ENCODE measurements at regions not wholly inside any gene's neighbourhood (a gene's known extent, or its start where the extent isn't known, plus 50 kb on each side); places are given as distances from the start of the nearest gene placed in this dataset.

DNA sequence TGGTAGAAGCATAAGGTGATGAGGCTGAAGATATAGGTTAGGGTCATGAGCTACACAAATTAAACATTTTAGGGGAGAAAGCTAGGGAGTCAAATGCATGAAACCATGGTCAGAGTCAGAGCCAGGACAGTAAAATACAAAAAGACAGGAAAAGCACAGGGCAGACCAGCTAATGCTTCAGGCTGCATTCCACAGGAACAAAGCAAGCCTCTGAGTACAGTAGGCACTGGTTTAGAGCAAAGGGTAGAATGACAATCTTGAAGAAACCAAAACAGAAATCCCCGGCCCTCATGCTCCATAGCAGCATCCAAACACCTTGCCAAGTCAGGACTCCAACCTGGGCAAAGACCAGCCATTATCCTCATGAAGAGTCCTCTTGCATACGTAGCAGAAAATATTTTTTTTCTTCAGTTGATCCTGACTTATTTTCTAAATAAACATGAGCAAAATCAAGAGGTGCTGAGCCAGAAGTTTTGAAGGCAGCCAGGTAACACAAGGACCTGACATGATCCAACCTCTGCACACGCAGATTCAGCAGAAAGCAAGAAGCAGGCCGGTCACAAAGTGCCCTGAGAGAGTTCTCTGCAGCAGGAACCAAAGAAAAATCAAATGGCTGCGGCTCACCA, 273.1 kb downstream of the TTLL7 start:
- DNase-seq (ENCODE audit: low spot score) = no peak

DNA sequence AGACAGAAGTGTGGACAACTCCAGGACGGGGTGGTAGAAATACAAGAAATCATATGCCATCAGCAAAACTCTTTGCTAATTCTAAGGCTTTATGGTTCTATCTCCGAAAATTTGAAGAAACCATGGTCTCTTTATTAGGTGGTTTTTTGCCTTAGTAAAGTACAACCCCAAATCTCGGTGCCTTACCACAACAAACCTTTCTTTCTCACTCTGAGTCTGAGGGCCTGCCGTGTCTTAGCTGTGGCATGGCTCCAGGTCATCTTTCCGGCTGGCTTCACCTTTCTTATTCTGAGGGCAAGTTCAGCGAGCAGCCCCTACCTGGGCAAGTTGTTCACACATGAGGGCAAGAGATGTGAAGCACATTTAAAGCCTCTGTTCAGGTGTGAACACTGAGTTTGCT, 280.6 kb downstream of the TTLL7 start:
- DNase-seq (ENCODE audit: low spot score) = no peak

DNA sequence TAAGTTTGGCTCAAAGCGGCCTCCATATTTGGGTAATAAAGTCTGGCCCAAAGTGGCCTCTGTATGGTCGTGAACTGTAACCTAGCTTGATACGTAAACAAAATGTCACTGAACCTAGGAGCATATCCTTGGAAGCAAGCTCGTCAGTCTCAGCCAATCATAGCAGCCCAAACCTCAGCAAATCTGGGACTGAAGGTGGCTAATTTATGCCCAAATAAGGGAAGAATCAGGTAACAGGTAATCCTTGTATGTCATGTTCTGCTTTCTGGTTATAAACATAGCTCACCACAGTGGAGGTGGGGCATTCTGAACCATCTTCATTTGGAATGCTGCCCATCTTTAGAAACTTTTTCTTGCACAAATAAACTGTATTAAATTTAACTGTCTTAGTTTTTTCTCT, 281.1 kb downstream of the TTLL7 start:
- no peak for DNase-seq (ENCODE audit: low spot score)

DNA sequence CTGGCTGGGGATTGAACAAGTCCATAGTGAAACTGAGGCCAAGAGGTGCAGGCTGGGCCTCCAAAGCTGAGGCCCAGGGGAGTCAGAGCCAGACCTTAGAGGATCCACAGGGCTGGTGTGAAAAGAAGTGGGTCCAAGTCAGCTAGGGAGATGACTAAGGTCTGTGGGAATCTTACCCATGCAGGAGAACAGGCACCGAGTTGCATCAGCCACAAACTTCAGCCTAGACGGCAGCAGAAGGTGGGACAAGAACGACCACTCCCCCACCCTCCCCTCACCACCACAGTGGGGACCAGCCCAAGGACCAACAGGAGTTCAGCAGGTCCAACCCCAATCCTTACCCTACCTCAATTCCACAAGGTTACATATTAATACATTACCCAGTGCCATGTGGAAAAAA, 282.3 kb downstream of the TTLL7 start:
- no peak for DNase-seq (ENCODE audit: low spot score)

DNA sequence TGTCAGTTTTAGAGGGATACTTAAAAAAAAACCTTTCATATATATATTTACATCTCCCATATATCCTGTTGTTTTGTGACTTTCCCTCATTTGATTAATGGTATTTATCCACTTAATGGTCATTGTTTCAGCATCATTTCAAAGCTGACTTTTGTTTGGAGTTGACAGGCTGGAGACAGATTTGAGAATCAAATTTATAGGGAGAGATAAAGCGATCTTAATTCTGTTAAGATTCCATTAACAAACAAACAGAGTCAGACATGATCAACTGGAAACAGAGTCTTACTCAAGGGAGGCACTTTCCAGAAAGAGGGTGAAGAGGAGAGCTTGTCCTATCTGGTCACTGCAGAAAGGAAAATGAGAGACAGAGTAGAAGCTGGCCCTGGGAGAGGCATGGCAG, 283.4 kb downstream of the TTLL7 start:
- no peak for DNase-seq (ENCODE audit: low spot score)

DNA sequence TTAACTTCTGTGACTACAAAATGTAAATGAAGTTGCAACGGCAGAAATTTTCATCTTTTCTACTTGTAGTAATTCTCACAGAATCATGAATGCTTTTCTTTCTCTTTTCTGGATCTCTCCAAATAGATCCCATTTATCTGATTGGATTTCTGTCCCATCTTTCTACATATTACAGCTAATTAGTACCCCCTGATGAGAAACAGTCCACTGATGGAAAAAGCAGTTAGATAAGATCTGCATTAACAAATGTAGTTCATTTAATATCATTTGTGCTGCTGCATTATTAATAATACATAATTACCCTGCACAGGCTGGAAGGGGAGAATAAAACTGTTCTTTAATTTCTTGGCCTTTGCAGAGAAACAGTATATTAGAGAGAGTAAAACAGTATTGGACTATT, 289.3 kb downstream of the TTLL7 start:
- no peak for DNase-seq (ENCODE audit: low spot score)

DNA sequence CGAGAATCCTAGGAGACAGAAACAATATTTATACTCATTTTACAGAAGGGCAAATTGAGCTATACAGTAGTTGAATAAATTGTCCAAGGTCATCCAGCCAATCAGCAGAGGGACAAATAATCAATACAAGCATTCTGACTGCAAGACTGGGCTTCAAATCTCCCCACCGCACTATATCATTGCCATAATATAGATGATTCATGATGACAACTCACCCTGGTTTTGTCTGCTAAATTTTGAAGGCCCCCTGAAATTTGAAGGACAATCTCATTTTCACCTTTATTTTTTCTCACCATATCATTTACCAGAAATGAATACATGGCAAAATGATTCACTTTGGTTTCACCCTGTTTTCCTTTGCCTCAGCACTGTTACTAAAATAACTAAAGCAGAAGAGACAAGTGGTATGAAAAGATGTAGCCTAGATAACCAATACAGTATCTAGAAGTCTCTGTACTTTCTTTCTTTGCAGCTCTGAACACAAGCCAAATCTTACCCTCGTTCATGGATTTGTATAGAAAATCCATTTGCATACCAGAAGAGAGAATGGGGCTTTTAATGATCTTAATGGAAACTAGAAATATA, 292.5 kb downstream of the TTLL7 start:
- no peak for DNase-seq (ENCODE audit: low spot score)

DNA sequence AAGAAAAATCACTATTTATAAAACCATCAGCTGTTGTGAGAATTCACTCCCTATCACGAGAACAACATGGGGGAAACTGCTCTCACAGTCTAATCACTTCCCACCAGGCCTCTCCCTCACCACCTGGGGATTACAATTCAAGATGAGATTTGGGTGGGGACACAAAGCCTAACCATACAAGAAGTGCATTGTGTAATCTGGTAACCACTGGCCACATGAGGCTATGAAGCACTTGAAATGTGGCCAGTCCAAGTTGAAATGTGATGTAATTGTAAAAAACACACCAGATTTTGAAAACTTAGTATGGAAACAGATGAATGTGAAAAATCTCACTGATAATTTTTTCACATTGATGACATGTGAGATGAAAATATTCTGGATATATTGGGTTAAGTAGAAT, 293.8 kb downstream of the TTLL7 start:
- no peak for DNase-seq (ENCODE audit: low spot score)

DNA sequence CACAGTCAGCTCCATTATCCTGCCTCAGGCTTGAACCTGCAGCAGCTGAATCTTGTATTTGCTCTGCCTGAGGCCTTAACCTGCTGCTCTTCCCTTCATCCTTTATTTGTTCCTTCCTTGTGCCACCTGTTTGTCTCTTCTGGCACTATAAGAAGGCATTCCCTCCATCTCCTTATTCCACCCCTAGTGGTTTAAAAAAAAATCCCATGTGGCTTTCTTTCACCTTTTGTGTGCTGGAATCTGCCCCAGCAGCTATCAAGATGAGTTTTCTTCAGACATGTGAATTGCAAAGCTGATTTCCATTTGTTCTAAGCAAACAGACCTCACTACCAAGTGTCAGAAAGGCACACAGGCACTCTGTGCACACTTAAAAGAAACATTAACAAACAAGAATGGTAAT, 294.6 kb downstream of the TTLL7 start:
- no peak for DNase-seq (ENCODE audit: low spot score)

DNA sequence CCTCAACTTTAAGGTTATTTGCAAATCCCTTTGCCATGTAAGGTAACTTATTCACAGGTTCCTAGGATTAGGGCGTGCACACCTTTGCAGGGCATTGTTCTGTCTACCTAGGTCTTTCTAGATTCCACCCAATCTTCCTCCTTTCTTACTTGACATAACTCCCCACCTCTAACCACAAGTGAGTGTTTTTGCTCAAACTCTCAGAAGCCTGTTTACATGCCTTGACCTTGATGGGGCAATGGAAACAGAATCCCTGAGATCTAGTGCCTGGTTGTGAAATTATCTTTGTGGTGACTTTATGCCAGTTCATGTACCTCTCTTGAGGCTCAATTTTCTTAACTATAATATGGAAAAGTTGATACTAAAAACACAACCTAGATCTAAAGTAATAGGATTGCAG, 296.6 kb downstream of the TTLL7 start:
- DNase-seq (ENCODE audit: low spot score) = no peak

DNA sequence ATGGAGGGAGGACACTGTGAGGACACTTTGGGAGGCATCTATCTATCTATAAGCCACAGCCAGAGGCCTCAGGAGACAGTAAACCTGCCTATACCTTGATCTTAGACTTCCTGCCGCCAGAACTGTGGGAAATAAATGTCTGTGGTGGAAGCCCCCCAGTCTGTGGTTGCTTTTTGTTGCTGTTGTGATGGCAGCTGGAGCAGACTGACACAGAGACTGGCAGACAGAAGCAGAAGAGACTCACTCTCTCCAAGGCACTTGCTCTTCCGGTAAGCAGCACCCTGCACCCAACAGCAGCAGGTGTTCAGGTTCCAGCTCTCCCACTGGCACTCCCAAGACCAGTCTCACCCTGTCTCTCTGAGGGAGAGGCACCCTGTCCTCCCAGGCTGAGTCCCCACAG, 297.6 kb downstream of the TTLL7 start:
- DNase-seq (ENCODE audit: low spot score) = no peak

DNA sequence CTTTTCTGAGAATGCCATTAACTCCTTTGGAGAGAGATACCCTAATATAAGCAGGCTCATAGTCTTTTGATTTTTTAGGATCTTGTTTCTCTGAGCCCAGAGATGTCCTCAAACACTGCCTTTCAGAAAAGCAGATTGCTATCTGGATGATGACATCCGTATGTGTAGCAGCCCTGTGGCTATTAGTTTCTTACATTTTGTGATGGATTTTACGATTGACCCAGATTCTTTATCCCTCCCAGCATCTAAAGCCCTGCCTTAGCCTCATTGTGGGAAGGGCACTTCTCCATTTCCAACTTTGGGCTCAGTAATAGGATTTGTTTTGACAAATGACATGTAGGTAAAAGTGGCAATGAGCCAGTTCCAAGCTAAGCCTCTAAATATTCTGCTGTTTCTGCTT, 300.3 kb downstream of the TTLL7 start:
- no peak for DNase-seq (ENCODE audit: low spot score)

DNA sequence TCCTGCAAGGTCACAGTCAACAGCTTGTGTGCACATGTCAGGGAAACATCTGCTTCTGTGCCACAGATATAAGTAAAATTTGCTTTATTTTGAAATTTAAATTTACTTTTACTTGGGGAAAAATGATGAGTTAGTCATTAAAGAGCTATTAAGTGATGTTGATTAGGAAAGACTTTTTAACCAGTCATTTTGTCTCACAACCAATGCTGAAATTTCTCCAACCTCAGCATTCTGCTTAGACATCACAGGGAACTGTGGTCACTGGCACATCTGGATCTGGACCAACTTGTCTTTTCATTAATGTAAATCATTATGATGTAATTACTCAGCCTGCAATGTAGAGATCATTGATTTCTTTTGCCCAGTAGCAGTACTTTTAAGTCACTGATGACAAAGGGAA, 301.0 kb downstream of the TTLL7 start:
- no peak for DNase-seq (ENCODE audit: low spot score)

DNA sequence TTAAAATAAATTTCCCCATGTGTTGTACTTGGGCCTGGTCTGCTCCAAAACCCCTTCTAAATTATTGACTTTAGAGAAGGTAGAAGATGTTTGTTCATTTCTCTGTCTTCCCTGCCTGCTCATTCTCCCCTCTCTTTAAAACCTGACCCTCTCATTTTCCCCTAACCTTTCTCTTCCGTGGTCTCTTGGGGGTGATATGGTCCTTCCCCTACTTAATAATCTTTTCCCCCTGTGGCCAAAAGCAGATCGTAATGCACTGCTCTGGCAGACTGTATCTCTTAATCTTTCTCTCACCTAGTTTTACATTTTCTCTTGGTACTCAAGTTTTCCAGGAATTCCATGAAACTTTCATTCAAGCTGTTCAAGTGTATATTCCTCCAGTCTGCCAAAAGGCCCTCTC, 301.7 kb downstream of the TTLL7 start:
- DNase-seq (ENCODE audit: low spot score) = no peak

DNA sequence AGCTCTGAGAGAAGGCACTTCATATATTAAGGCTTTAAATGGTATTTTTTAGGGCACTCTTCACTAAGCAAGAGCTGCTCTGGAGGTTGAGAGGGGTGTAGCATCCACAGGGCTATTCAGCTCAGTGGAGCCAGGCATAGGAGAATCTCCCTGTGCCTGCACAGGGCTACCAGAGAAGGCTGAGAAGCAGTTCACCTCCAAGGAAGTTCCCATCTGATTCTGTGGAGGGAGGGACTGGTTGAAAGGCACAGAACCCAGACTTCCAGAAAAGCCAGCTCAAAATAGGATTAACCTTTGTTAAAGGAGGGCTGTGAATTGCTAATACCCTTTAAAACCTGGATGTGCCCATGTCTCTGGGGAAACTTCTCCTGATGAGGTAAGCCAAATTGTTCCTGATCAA, 304.5 kb downstream of the TTLL7 start:
- no peak for DNase-seq (ENCODE audit: low spot score)

DNA sequence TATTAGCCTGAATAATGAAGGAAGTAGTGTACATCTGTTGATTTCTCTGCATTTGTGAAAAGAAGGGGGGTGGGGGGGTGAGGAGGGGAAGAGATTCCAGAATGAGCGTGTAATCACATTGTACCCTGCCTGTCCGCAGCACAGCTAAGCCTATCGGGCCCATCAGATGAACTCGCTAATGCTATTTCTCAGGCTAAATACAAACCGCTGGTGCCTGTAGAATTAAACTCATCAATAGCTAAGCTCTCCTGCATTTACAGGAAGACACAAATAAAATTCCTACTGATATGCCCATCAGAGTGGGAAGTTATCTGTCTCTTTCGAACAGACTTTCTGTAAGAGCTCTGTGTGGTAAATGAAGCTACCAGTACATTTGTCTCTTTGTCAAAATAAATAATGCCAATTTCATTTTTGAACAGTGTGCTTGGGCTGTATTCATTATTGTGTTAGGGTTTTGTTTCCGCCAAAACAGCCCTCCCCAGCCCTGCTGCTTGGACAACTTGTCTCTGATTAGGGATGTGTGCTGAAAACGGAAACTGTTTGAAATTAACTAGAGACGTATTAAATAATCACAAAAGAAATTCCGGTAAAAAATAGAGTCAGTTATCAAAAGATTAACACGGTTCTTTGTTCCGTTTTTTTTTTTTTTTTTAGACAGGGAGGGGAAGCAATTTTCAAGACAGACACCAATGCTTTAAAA, 305.4 kb downstream of the TTLL7 start:
- DNase-seq (ENCODE audit: low spot score) = no peak

DNA sequence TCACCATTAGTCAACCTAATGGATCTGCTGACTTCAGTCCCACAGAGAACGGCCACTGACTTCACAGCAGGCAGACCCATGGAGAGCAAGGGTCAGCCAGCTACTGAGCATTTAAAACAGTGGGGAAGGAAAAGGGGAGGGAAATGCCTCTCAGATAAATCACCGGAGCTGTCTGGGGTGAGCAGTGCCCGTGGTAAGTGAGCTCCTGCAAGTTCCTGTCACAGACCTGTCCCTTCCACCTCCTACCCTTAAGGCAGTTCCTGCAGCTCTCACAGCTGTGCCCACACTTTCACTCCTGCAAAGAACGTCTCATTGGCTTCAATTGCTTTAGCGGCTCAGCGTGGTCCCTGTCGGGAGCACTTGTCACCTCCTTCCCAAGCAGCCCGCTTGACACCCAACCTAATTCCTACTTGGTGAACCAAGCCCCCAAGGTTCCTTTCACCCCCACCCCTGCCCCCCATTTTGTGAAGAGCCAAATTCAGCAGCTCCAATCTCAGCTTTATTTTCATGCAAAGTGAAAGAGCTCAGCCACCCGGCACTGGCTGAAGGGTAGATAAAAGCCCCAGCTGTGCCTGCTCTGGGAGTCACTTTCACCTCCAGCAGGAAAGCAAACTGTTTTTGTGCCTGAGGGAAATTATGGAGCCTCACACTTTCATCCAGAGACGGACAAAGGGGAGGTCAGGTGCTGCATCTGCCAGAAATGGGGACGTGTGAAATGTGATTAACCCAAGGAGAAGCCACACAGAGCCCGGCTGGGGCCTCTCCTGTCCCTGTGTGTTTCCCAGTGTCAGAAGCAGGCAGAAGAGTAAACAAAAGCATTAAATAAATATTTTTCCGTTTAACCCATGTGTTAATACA, 306.2 kb downstream of the TTLL7 start:
- DNase-seq (ENCODE audit: low spot score) = peak; percentile 5

DNA sequence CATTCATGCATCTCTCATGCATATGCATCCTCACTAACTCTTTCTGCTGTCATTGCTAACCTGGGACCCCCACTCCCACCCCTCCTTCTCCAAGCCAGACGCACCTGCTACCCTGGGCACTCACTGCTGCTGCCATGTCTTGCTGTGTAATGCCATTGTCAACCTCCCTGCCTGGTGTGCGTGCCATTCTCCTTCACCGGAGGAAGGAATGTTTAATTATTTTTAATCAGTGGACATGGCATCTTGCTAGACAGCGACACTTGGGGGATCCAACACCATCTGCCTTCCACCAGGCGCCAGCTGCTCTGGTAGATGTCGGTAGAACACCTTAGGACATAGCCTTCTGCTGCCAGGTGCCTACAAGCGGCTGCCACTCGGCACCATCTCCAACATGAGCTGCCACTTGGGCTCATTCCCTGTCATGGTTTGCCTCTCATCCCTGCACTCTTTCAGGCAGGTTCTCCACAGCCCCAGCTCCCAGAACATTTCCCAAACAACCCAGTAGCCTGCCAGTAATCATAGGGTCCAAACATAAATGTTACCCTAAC, 306.9 kb downstream of the TTLL7 start:
- no peak for DNase-seq (ENCODE audit: low spot score)

DNA sequence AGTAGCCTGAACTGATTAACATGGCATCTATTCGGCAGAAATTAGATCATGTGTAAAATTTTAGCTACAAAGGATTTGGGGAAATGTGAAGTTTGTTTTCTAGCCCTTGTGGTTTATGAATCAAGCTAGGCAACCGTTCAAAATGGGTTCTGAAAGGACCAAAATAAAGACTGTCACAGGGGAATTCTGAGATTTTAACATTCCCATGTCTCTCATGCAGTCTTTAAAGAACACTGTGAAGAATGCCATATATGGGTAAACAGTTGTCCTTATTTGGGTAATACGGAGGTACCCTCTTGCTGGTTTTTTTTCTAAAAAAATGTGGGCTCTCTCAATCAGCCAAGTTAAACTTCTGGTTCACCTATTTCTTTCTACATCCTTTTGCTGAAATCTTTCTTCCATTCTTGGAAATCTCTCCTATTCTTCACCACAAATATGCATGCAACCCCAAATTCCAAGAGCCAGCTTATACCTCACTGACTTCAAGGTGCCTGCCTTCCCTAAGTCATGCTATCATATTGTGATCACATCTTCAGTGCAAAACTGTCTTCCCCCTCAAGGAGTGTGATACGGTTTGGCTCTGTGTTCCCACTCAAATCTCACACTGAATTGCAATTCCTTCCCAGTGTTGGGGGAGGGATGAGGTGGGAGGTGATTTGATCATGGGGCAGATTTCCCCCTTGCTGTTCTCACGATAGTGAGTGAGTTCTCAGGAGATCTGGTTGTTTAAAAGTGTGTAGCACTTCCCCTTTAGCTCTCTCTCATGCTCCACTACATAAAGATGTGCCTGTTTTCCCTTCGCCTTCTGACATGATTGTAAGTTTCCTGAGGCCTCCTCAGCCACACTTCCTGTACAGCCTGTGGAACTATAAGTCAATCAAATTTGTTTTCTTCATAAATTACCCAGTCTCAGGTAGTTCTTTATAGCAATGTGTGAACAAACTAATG, 308.7 kb downstream of the TTLL7 start:
- DNase-seq (ENCODE audit: low spot score) = no peak

DNA sequence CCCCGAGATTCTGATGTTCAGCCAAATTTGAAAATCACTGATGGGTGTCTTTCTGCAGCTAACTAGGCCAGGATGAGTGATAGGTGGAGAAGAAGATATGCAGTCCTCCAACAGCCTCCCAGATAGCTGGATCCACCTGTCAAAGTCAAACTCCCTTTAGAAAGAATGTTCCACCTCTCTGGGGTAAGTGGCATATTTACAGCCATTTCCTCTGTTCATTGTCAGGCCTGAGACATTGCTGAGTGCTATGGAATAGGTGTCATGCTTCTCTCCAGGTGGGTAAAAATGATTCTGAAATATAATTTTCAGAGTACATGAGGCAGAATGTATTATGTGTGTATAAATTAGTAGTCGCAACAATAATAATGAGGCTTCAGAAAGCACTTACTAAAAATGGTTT, 316.8 kb downstream of the TTLL7 start:
- DNase-seq (ENCODE audit: low spot score) = no peak

DNA sequence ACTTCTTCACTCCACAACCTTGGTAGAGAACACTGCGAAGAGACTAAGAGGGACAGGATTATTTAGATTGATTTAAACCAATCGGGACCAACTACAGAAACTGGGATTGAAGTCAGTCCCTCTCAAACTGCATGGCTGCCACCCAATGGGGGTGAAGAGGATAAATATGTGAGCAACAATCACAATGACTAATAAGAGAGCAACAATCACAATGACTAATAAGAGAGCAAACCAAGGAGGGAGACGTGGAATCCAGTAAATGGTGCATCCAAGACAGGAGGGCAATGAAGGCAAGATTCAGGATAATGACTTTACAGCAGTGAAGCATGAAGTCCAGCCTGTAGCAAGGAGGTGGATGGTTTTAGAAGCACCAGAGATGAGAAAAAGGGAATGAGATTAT, 322.8 kb downstream of the TTLL7 start:
- no peak for DNase-seq (ENCODE audit: low spot score)

Data from SW480 (cell line).